ENCODE measurements at regions not wholly inside any gene's neighbourhood (a gene's known extent, or its start where the extent isn't known, plus 50 kb on each side); places are given as distances from the start of the nearest gene placed in this dataset.

GRCh38 chr2:120624738-120625446 lies 110.8 kb upstream of the GLI2 start:
- no TSS peak for BruUV-seq (replicated peaks)
- intact Hi-C loops (cut with micrococcal nuclease) (no loop called here), in situ Hi-C loops (cut with MboI) (no loop called here)
- Histone ChIP-seq H3K9ac (ENCODE audit: insufficient read depth in 1 of 2, low read depth in 2 of 2, low read length in 2 of 2) (no peak overlapping the region; a peak in 1 of 4 replicates), H2AFZ (ENCODE audit: low read depth, low read length) (no peak overlapping the region), H3K9me1 (ENCODE audit: control insufficient read depth, insufficient read depth, low read length) (no peaks in the 10 kb centered on the region), H3K4me3 (no peak overlapping the region), H3K36me3 (ENCODE audit: control insufficient read depth, insufficient read depth, low read length) (no peaks in the 10 kb centered on the region), H3K9me3 (replicated peaks; ENCODE audit: control insufficient read depth, insufficient read depth, low read depth, low read length) (no peaks in the 10 kb centered on the region), H3K4me2 (ENCODE audit: insufficient read depth, low read length) (no peak overlapping the region), H3K27me3 (ENCODE audit: control insufficient read depth in 2 of 2, insufficient read depth in 2 of 2, low read length in 2 of 2) (peaks cover 0 to 26% of the 10 kb centered on the region in 2 experiments; a peak in 2 of 5 replicates), H3K4me1 (replicated peaks in 1 of 2; ENCODE audit: control insufficient read depth in 2 of 2, insufficient read depth in 2 of 2, low read length in 2 of 2) (no peaks in the 10 kb centered on the region), H3K79me2 (ENCODE audit: control insufficient read depth, insufficient read depth, low read length) (no peaks in the 10 kb centered on the region), H4K20me1 (replicated peaks; ENCODE audit: control insufficient read depth, insufficient read depth, low read length) (no peaks in the 10 kb centered on the region), H3K27ac (ENCODE audit: extremely low read depth, low read depth, low read length) (no peak overlapping the region)
- WGBS (ENCODE audit: insufficient coverage, low coverage, missing lambda C conversion rate) = 1% methylated on average over 14 of the region's 15 CpGs
- TF ChIP-seq ZNF280A (IDR thresholded peaks at IDR 0.05; ENCODE audit: low read depth, partially characterized antibody) = no peak
- no peak for TF ChIP-seq ARHGAP35 (IDR thresholded peaks at IDR 0.05; ENCODE audit: partially characterized antibody)
- no peak for TF ChIP-seq ZNF23 (CRISPR knock-in tag; IDR thresholded peaks at IDR 0.05)
- no peak for TF ChIP-seq ZNF277 (CRISPR knock-in tag; IDR thresholded peaks at IDR 0.05; ENCODE audit: borderline replicate concordance)
- TF ChIP-seq POLR2AphosphoS5 (IDR thresholded peaks at IDR 0.05; ENCODE audit: control insufficient read depth, insufficient read depth, low read depth, low read length) = no peak
- TF ChIP-seq HLTF (IDR thresholded peaks at IDR 0.05) = no peak
- TF ChIP-seq ZNF785 (CRISPR knock-in tag; IDR thresholded peaks at IDR 0.05) = no peak
- CTCF ChIA-PET (ENCODE audit: low intra/inter-chr PET ratio) = no interaction called here
- no peak for FAIRE-seq
- POLR2A ChIA-PET = no interaction called here
- ATAC-seq = no peak
- no peak for DNase-seq (ENCODE audit: extremely low read depth in 1 of 4, low spot score in 3 of 4)
